OCI-LY1 (cell line): ENCODE measurements at regions not wholly inside any gene's neighbourhood (a gene's known extent, or its start where the extent isn't known, plus 50 kb on each side); places are given as distances from the start of the nearest gene placed in this dataset.

Source experiments
- H2AFZ ChIP-seq: fragments of 200-600 bp; sonication (generic), shearing (Covaris generic); 2 replicates; pipeline ENCODE4 v1.6.0; 2014; ENCODE audit warnings: antibody characterized with exemption, mild to moderate bottlenecking, low read length
- H3F3A ChIP-seq: fragments of 200-600 bp; sonication (generic), shearing (Covaris generic); 2 replicates; pipeline ENCODE4 v1.6.0; 2014; ENCODE audit warnings: mild to moderate bottlenecking, antibody characterized with exemption, low read length, moderate library complexity; ENCODE audit not compliant: insufficient read depth
- H3K27ac ChIP-seq: fragments of 200-600 bp; sonication (generic); 2 replicates; pipeline ENCODE4 v1.5.1; 2014; ENCODE audit warnings: low read length, mixed run types, mild to moderate bottlenecking, low read depth; ENCODE audit not compliant: poor library complexity, severe bottlenecking
- H3K27me3 ChIP-seq: fragments of 200-600 bp; sonication (generic); 2 replicates; pipeline ENCODE4 v1.6.0; 2014; ENCODE audit warnings: antibody characterized with exemption, mild to moderate bottlenecking, low read length, moderate library complexity; ENCODE audit not compliant: insufficient read depth
- H3K36me3 ChIP-seq: fragments of 200-600 bp; sonication (generic); 2 replicates; pipeline ENCODE4 v1.6.1; 2014; ENCODE audit warnings: mild to moderate bottlenecking, antibody characterized with exemption, low read length, moderate library complexity, mixed read lengths; ENCODE audit not compliant: insufficient read depth
- H3K4me1 ChIP-seq: fragments of 200-600 bp; sonication (generic); 2 replicates; pipeline ENCODE4 v1.5.1; 2014; ENCODE audit warnings: mild to moderate bottlenecking, low read length, moderate library complexity; ENCODE audit not compliant: insufficient read depth, severe bottlenecking
- H3K4me2 ChIP-seq: fragments of 200-600 bp; sonication (generic), shearing (Covaris generic); 2 replicates; pipeline ENCODE4 v1.6.1; 2014; ENCODE audit warnings: low read length
- H3K4me3 ChIP-seq: fragments of 200-600 bp; sonication (generic); 2 replicates; pipeline ENCODE4 v1.5.1; 2014; ENCODE audit warnings: low read length, low read depth, mild to moderate bottlenecking, mixed read lengths; ENCODE audit not compliant: poor library complexity, severe bottlenecking
- H3K79me2 ChIP-seq: fragments of 200-600 bp; shearing (Covaris generic); 2 replicates; pipeline ENCODE4 v1.6.1; 2016; ENCODE audit warnings: mixed run types, low read length, mixed read lengths; ENCODE audit not compliant: insufficient read depth
- H3K9ac ChIP-seq: fragments of 200-600 bp; sonication (generic), shearing (Covaris generic); 2 replicates; pipeline ENCODE4 v1.6.1; 2014; ENCODE audit warnings: mild to moderate bottlenecking, low read length, mixed read lengths
- H3K9me2 ChIP-seq: fragments of 200-600 bp; sonication (generic), shearing (Covaris generic); 2 replicates; pipeline ENCODE4 v1.6.1; 2014; ENCODE audit warnings: low read depth, mild to moderate bottlenecking, low read length, mixed read lengths
- H3K9me3 ChIP-seq: fragments of 200-600 bp; shearing (Covaris generic); 2 replicates; pipeline ENCODE4 v1.6.1; 2014; ENCODE audit warnings: low read length, mixed read lengths
- H4K20me1 ChIP-seq: fragments of 200-600 bp; sonication (generic), shearing (Covaris generic); 2 replicates; pipeline ENCODE4 v1.6.0; 2016; ENCODE audit warnings: mild to moderate bottlenecking, low read length; ENCODE audit not compliant: insufficient read depth
- EZH2 ChIP-seq: fragments of 200-600 bp; sonication (generic), shearing (Covaris generic); IDR thresholded peaks from 2 replicates; pipeline ENCODE4 v1.8.0; 2017; ENCODE audit warnings: borderline replicate concordance, mixed run types, mild to moderate bottlenecking, antibody characterized with exemption, low read length, moderate library complexity, mixed read lengths
- TF ChIP-seq, protein P1 (sequence below): fragments of 200-600 bp; sonication (generic), shearing (Covaris generic); IDR thresholded peaks from 2 replicates; pipeline ENCODE4 v1.5.1; 2017; ENCODE audit warnings: mild to moderate bottlenecking, antibody characterized with exemption, low read length, moderate library complexity, mixed read lengths

DNA sequence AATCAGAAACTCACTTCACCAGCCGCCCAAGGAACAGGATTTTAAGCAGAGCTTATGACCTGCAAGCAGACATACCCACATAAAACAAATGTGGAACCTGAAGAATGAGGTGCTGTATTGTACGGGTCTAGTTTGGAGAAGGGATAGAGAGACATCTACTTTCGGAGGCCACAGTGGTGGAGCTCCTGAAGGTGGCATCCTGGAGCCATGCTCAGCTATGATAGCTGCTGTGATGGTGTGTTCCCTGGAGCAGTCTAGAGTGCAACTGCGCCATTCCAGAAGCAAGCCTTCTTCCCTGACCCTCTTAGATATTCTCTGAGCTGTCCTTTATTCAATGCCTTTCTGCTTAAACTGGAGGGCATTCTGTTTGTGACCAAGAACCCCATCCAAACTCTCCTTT is 402.6 kb downstream of the FUT8 start:
- Histone ChIP-seq H3K27me3 (0 out of 2 replicates have a peak, but pooled peaks cover 2% of the 10 kb centered on the region), H3K4me1 (no peaks in the 10 kb centered on the region), H2AFZ (no peak overlapping the region), H3K9me3 (0 out of 2 replicates have a peak, but pooled peaks cover 3% of the 10 kb centered on the region), H3K36me3 (no peaks in the 10 kb centered on the region), H3K9me2 (no peaks in the 10 kb centered on the region), H3K4me2 (no peak overlapping the region), H3K4me3 (no peak overlapping the region), H3K9ac (no peak overlapping the region), H3K79me2 (no peaks in the 10 kb centered on the region), H3K27ac (no peak overlapping the region), H4K20me1 (no peaks in the 10 kb centered on the region), H3F3A (no peaks in the 10 kb centered on the region)
- no peak for TF ChIP-seq EZH2
- TF ChIP-seq, protein P1, sequence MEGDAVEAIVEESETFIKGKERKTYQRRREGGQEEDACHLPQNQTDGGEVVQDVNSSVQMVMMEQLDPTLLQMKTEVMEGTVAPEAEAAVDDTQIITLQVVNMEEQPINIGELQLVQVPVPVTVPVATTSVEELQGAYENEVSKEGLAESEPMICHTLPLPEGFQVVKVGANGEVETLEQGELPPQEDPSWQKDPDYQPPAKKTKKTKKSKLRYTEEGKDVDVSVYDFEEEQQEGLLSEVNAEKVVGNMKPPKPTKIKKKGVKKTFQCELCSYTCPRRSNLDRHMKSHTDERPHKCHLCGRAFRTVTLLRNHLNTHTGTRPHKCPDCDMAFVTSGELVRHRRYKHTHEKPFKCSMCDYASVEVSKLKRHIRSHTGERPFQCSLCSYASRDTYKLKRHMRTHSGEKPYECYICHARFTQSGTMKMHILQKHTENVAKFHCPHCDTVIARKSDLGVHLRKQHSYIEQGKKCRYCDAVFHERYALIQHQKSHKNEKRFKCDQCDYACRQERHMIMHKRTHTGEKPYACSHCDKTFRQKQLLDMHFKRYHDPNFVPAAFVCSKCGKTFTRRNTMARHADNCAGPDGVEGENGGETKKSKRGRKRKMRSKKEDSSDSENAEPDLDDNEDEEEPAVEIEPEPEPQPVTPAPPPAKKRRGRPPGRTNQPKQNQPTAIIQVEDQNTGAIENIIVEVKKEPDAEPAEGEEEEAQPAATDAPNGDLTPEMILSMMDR: peak; percentile 14; the same call in 1 of the 2 replicates

GRCh38 chr14:65817011-65817410 is 404.5 kb downstream of the FUT8 start:
- TF ChIP-seq EZH2: no peak
- Histone ChIP-seq H3K9ac (no peak overlapping the region), H3K9me2 (no peaks in the 10 kb centered on the region), H3K79me2 (no peaks in the 10 kb centered on the region), H3K4me1 (no peaks in the 10 kb centered on the region), H2AFZ (no peak overlapping the region), H4K20me1 (no peaks in the 10 kb centered on the region), H3F3A (no peaks in the 10 kb centered on the region), H3K4me2 (no peak overlapping the region), H3K9me3 (no peaks in the 10 kb centered on the region), H3K36me3 (no peaks in the 10 kb centered on the region), H3K4me3 (no peak overlapping the region), H3K27me3 (no peaks in the 10 kb centered on the region), H3K27ac (no peak overlapping the region)

GRCh38 chr14:65819569-65819968 is 407.0 kb downstream of the FUT8 start:
- no peaks in the 10 kb centered on the region for H3K27me3 ChIP-seq
- no peaks in the 10 kb centered on the region for H4K20me1 ChIP-seq
- no peak overlapping the region for H3K4me2 ChIP-seq
- no peaks in the 10 kb centered on the region for H3F3A ChIP-seq
- TF ChIP-seq EZH2: no peak
- TF ChIP-seq, protein P1: no peak
- H3K79me2 ChIP-seq: no peaks in the 10 kb centered on the region
- H2AFZ ChIP-seq: no peak overlapping the region
- no peak overlapping the region for H3K4me3 ChIP-seq
- no peaks in the 10 kb centered on the region for H3K9me2 ChIP-seq
- H3K36me3 ChIP-seq: no peaks in the 10 kb centered on the region
- no peaks in the 10 kb centered on the region for H3K4me1 ChIP-seq
- no peak overlapping the region for H3K27ac ChIP-seq
- no peak overlapping the region for H3K9ac ChIP-seq
- no peaks in the 10 kb centered on the region for H3K9me3 ChIP-seq

DNA sequence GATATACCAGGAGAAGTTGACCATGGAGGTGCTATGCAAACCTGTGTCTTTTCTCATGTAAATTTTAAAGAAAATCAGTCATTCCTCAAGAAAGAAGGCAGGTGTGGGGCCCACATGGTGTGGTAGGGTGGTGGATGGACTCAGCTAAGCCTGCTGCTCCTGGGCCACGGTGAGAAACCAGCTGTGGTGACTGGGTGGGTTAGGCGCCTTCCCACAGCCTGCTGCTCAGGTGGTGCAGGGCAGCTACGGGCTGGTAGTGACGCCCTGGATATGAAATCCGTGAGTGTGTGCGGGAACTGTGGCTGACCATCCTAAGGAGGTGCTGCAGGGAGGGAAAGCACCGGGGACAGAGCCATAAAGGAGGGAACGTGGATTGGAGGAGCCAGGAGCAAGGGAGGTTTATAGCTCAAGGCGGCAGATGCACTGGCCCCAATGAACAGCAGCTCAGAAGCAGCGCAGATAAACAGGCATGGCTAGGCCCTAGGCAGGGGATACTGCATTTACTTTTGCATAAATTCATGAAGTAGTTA is 408.8 kb downstream of the FUT8 start:
- H3K4me1 ChIP-seq: no peaks in the 10 kb centered on the region
- no peaks in the 10 kb centered on the region for H3F3A ChIP-seq
- H3K9me2 ChIP-seq: no peaks in the 10 kb centered on the region
- no peak overlapping the region for H3K4me2 ChIP-seq
- no peaks in the 10 kb centered on the region for H3K27me3 ChIP-seq
- H3K4me3 ChIP-seq: no peak overlapping the region
- no peaks in the 10 kb centered on the region for H3K9me3 ChIP-seq
- H3K36me3 ChIP-seq: no peaks in the 10 kb centered on the region
- no peak overlapping the region for H3K27ac ChIP-seq
- no peak overlapping the region for H3K9ac ChIP-seq
- no peak for TF ChIP-seq EZH2
- TF ChIP-seq, protein P1: no peak
- no peaks in the 10 kb centered on the region for H3K79me2 ChIP-seq
- H4K20me1 ChIP-seq: no peaks in the 10 kb centered on the region
- no peak overlapping the region for H2AFZ ChIP-seq
